Testis (tissue), 2 donors: ENCODE measurements at regions not wholly inside any gene's neighbourhood (a gene's known extent, or its start where the extent isn't known, plus 50 kb on each side); places are given as distances from the start of the nearest gene placed in this dataset.

Experiments used
- DNase-seq: peaks from one replicate; pipeline ENCODE4 v3.0.0-alpha.2; 2019
- H3K27ac ChIP-seq, 2 donors: fragments of 200-600 bp; sonication (generic); one replicate each; pipeline ENCODE4 v1.5.1; 2019
- H3K27me3 ChIP-seq: fragments of 200-600 bp; sonication (generic); one replicate; pipeline ENCODE4 v1.5.1; 2019
- H3K36me3 ChIP-seq: fragments of 200-600 bp; sonication (generic); one replicate; pipeline ENCODE4 v1.5.1; 2017; ENCODE audit warnings: low read depth; ENCODE audit errors: missing control alignments
- H3K4me1 ChIP-seq: fragments of 200-600 bp; sonication (generic); one replicate; pipeline ENCODE4 v1.5.1; 2019
- H3K4me3 ChIP-seq, 2 donors: fragments of 200-600 bp; sonication (generic); one replicate each; pipeline ENCODE4 v1.5.1; 2017 to 2019
- H3K9me3 ChIP-seq: fragments of 200-600 bp; sonication (generic); one replicate; pipeline ENCODE4 v1.5.1; 2017
- POLR2A ChIP-seq: fragments of 450-650 bp; IDR thresholded peaks from one replicate; pipeline ENCODE4 v1.6.1; 2017; ENCODE audit warnings: antibody characterized with exemption, mild to moderate bottlenecking, moderate library complexity
- WGBS, 2 donors: methylation state at CpG; one replicate each; pipeline ENCODE4 v1.1.5; 2018; 5-methylcytosine and 5-hydroxymethylcytosine counted together
- intact Hi-C: fragments of 100-400 bp; cut with DNase I; formaldehyde crosslinking; loops from one replicate; pipeline ENCODE4 v1.15.1; 2023; ENCODE audit warnings: low total_unique reads
- TF ChIP-seq, protein P1 (sequence below), 3 experiments: fragments of 450-650 bp in 2 of 3; fragments of 200-600 bp in 1 of 3; sonication (generic) in 1 of 3; IDR thresholded peaks; one replicate each; pipeline ENCODE4 v1.5.1; 2016 to 2019; ENCODE audit warnings: antibody characterized with exemption in 3 of 3, mild to moderate bottlenecking in 2 of 3, moderate library complexity in 1 of 3

DNA sequence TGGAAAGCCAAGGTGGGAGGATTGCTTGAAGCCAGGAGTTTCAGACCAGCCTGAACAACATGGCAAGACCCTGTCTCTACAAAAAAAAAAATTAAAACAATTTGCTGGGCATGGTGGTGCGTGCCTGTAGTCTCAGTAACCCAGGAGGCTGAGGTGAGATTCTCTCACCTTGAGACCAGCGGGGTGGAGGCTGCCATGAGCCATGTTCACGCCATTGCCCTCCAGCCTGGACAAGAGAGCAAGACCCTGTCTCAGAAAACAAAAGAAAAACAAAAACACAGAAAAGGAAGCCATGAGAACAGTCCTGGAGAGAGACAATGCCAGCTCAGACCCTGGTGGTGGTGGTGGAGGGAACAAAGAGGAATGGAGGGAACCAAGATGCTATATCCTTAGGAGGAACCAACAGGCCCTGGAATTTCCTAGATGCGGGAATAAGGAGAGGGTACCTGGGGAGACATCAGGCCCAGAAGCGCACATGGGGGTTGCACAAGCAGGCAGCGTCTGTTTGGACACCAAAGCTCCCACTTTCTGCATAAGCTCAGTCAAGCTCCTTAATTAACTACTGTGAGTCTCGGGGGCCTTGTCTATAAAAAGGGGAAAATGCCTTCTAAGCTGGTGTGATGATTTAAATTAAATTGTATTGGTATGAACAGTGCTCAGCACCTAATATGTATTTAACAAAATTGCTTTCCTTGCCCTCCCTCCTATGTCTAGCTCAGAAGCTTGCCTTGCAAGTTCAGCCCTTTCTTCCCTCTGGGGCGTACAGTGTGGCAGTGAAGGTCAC lies 143.8 kb downstream of the CCT6B start:
- intact Hi-C loops = no loop called here
- Histone ChIP-seq H3K27ac (no peak overlapping the region), H3K9me3 (no peaks in the 10 kb centered on the region), H3K27me3 (no peaks in the 10 kb centered on the region), H3K4me1 (no peaks in the 10 kb centered on the region), H3K36me3 (no peaks in the 10 kb centered on the region), H3K4me3 (no peak overlapping the region)
- TF ChIP-seq POLR2A = no peak
- TF ChIP-seq, protein P1, sequence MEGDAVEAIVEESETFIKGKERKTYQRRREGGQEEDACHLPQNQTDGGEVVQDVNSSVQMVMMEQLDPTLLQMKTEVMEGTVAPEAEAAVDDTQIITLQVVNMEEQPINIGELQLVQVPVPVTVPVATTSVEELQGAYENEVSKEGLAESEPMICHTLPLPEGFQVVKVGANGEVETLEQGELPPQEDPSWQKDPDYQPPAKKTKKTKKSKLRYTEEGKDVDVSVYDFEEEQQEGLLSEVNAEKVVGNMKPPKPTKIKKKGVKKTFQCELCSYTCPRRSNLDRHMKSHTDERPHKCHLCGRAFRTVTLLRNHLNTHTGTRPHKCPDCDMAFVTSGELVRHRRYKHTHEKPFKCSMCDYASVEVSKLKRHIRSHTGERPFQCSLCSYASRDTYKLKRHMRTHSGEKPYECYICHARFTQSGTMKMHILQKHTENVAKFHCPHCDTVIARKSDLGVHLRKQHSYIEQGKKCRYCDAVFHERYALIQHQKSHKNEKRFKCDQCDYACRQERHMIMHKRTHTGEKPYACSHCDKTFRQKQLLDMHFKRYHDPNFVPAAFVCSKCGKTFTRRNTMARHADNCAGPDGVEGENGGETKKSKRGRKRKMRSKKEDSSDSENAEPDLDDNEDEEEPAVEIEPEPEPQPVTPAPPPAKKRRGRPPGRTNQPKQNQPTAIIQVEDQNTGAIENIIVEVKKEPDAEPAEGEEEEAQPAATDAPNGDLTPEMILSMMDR (IDR thresholded peaks at IDR 0.05) = no peak
- WGBS, 2 donors = 89 to 91% methylated on average over 8 of the region's 8 CpGs
- no peak for DNase-seq

DNA sequence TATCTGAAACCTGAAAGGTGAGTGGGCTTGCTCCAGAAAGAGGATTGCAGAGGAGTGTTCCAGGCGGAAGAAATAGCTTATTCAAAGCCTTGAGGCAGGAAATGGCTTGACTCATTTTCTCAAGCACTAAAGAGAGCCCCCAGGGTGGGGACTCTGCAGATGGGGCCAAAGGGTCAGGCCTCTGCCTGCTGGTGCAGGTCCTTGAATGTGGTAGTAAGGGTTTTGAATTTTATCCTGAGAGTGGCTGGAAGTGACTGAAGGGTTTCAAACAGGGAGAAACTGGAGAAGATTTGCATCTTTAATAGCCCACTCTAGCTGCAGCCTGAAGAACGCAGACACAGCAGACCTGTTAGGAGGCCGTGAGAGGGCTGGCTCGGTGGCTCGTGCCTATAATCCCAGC lies 144.4 kb downstream of the CCT6B start:
- DNase-seq = no peak
- 79 to 81% methylated on average over 5 of the region's 5 CpGs for WGBS, 2 donors

DNA sequence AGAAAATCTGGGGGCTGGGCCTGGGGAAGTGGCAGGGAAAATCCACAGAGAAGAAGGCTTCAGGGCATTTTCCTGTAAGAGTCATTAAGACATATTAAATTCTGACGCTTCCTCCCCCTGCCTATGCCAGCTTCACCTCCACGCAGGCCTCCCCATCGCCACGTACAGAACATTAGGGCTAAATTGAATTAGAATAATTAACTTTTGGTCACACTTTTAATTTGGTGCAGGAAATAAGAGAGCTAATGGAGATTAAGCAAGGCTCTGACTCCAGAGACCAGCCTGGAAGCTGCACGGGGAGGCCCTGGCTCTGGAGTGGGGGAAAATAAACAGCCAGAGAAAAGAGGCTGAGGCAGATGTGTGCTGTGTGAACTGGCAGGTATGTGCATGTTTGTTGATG lies 148.0 kb downstream of the CCT6B start:
- Histone ChIP-seq H3K4me1 (no peaks in the 10 kb centered on the region), H3K27ac (no peak overlapping the region), H3K36me3 (no peaks in the 10 kb centered on the region), H3K9me3 (no peaks in the 10 kb centered on the region), H3K27me3 (no peaks in the 10 kb centered on the region), H3K4me3 (no peak overlapping the region)
- 82 to 90% methylated on average over 5 of the region's 5 CpGs for WGBS, 2 donors
- intact Hi-C loops = no loop called here
- TF ChIP-seq POLR2A = no peak
- TF ChIP-seq, protein P1 (IDR thresholded peaks at IDR 0.05) = no peak
- DNase-seq = no peak

More for the DNA sequence above, 144.4 kb downstream of the CCT6B start:
- no peak overlapping the region for H3K4me3 ChIP-seq
- no peaks in the 10 kb centered on the region for H3K9me3 ChIP-seq
- H3K4me1 ChIP-seq = no peaks in the 10 kb centered on the region
- no peak overlapping the region for H3K27ac ChIP-seq
- intact Hi-C loops = no loop called here
- no peaks in the 10 kb centered on the region for H3K27me3 ChIP-seq
- H3K36me3 ChIP-seq = no peaks in the 10 kb centered on the region
- TF ChIP-seq POLR2A = no peak
- TF ChIP-seq, protein P1 (IDR thresholded peaks at IDR 0.05) = no peak

DNA sequence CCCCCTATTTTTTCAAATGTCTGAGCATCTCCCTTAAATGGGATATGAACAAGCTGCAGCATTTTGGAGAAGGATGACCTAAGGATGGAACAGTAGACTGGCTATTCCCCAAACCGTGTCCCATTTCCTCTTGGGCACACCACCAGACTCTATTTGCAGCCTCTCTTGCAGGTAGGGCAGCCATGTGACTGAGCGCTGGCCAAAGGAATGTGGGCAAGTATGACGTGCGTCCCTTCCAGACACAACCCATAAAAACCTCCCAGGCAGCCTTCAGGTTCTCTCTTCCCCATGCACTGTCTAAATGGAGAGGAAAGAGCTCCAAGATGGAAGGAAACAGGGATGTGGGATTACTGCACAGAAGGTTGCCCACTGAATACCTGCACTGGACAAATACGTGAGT lies 149.7 kb downstream of the CCT6B start:
- H3K4me1 ChIP-seq = no peaks in the 10 kb centered on the region
- no peak overlapping the region for H3K27ac ChIP-seq
- no peaks in the 10 kb centered on the region for H3K36me3 ChIP-seq
- intact Hi-C loops = no loop called here
- TF ChIP-seq POLR2A = no peak
- TF ChIP-seq, protein P1 (IDR thresholded peaks at IDR 0.05) = no peak
- no peaks in the 10 kb centered on the region for H3K9me3 ChIP-seq
- H3K4me3 ChIP-seq = no peak overlapping the region
- no peak for DNase-seq
- no peaks in the 10 kb centered on the region for H3K27me3 ChIP-seq
- WGBS, 2 donors = 72 to 86% methylated on average over 4 to 5 of the region's 5 CpGs

DNA sequence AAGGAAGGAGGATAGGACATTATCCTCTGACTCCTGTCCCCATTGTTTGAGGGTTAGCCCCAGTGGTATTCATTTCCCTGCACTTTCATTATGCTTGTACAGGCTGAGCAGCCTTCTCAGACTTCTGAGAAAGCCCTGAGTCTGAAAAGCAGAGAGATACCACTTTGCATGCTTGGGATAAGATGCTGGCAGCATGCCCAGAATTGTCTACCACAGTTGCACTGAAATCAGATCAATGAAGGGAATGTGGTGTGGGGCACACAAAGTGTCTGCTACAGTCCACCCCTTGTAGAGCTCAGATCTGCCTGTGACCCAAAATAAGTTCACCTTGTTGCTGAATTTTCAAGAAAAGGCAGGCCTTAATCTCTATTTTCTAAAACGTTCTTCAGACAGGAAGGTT lies 160.6 kb downstream of the CCT6B start:
- H3K27me3 ChIP-seq = no peaks in the 10 kb centered on the region
- TF ChIP-seq, protein P1 (IDR thresholded peaks at IDR 0.05) = no peak
- TF ChIP-seq POLR2A = no peak
- H3K36me3 ChIP-seq = no peaks in the 10 kb centered on the region
- H3K4me3 ChIP-seq = no peak overlapping the region
- H3K4me1 ChIP-seq = no peaks in the 10 kb centered on the region
- H3K27ac ChIP-seq = no peak overlapping the region
- 58 to 60% methylated on average over 1 of the region's 1 CpG for WGBS, 2 donors
- no peaks in the 10 kb centered on the region for H3K9me3 ChIP-seq
- intact Hi-C loops = no loop called here
- no peak for DNase-seq
